HFFc6 (cell line): ENCODE measurements at regions not wholly inside any gene's neighbourhood (a gene's known extent, or its start where the extent isn't known, plus 50 kb on each side); places are given as distances from the start of the nearest gene placed in this dataset.
A peak's percentile ranks its signal among the peaks of the same experiment; 100 is the strongest.

Source experiments
- DNase-seq: peaks from one replicate; pipeline ENCODE4 v3.0.0-alpha.2; 2018
- H3K27ac Mint-ChIP-seq: 2 replicates; pipeline ENCODE4 v1.8.0; 2020; ENCODE audit warnings: mild to moderate bottlenecking, mixed read lengths
- H3K27me3 Mint-ChIP-seq: 2 replicates; pipeline ENCODE4 v1.8.0; 2021; ENCODE audit warnings: mild to moderate bottlenecking, moderate library complexity, mixed read lengths; ENCODE audit not compliant: insufficient read depth
- H3K36me3 Mint-ChIP-seq: 2 replicates; pipeline ENCODE4 v1.8.0; 2021; ENCODE audit warnings: low read depth, mixed read lengths
- H3K4me1 Mint-ChIP-seq: 2 replicates; pipeline ENCODE4 v1.8.0; 2020; ENCODE audit warnings: low read depth, mixed read lengths
- H3K4me3 Mint-ChIP-seq: 2 replicates; pipeline ENCODE4 v1.8.0; 2020; ENCODE audit warnings: mild to moderate bottlenecking, moderate library complexity, mixed read lengths
- H3K9me3 Mint-ChIP-seq: 2 replicates; pipeline ENCODE4 v1.8.0; 2020; ENCODE audit warnings: mild to moderate bottlenecking, mixed read lengths
- CTCF ChIP-seq: fragments of 200-600 bp; sonication (generic); IDR thresholded peaks from 2 replicates; pipeline ENCODE4 v1.5.0; 2021; ENCODE audit warnings: antibody characterized with exemption, mild to moderate bottlenecking

GRCh38 chr14:51525739-51526138 lies 126.0 kb upstream of the FRMD6 start:
- Mint-ChIP-seq H3K36me3 (peaks cover 7% of the 10 kb centered on the region; the same call in 1 of the 2 replicates), H3K27ac (peak overlapping the region; percentile 4; the same call in 1 of the 2 replicates), H3K9me3 (peaks cover 6% of the 10 kb centered on the region; the same call in 1 of the 2 replicates), H3K27me3 (no peaks in the 10 kb centered on the region), H3K4me3 (no peak overlapping the region), H3K4me1 (peaks cover 66% of the 10 kb centered on the region)
- TF ChIP-seq CTCF = no peak
- no peak for DNase-seq

GRCh38 chr14:51527073-51527472 lies 124.6 kb upstream of the FRMD6 start:
- H3K36me3 Mint-ChIP-seq = peaks cover 7% of the 10 kb centered on the region; the same call in 1 of the 2 replicates
- peaks cover 60% of the 10 kb centered on the region for H3K4me1 Mint-ChIP-seq
- peaks cover 6% of the 10 kb centered on the region; the same call in 1 of the 2 replicates for H3K9me3 Mint-ChIP-seq
- H3K27me3 Mint-ChIP-seq = no peaks in the 10 kb centered on the region
- H3K4me3 Mint-ChIP-seq = no peak overlapping the region
- no peak for TF ChIP-seq CTCF
- DNase-seq = peak; percentile 68
- peak overlapping the region; percentile 94 for H3K27ac Mint-ChIP-seq

GRCh38 chr14:51529736-51530135 lies 122.0 kb upstream of the FRMD6 start:
- Mint-ChIP-seq H3K27ac (no peak overlapping the region), H3K27me3 (no peaks in the 10 kb centered on the region), H3K9me3 (peaks cover 6% of the 10 kb centered on the region; the same call in 1 of the 2 replicates), H3K36me3 (peaks cover 10% of the 10 kb centered on the region; the same call in 1 of the 2 replicates), H3K4me1 (peaks cover 70% of the 10 kb centered on the region), H3K4me3 (no peak overlapping the region)
- DNase-seq = no peak
- TF ChIP-seq CTCF = no peak

GRCh38 chr14:51533160-51533559 lies 118.5 kb upstream of the FRMD6 start:
- peaks cover 4% of the 10 kb centered on the region for H3K36me3 Mint-ChIP-seq
- DNase-seq = peak; percentile 98
- H3K4me1 Mint-ChIP-seq = peaks cover 62% of the 10 kb centered on the region
- H3K27ac Mint-ChIP-seq = peak overlapping the region; percentile 94
- H3K4me3 Mint-ChIP-seq = peak overlapping the region; percentile 55
- H3K9me3 Mint-ChIP-seq = no peaks in the 10 kb centered on the region
- H3K27me3 Mint-ChIP-seq = no peaks in the 10 kb centered on the region
- TF ChIP-seq CTCF = no peak

- peaks cover 64% of the 10 kb centered on the region for H3K4me1 Mint-ChIP-seq
- H3K36me3 Mint-ChIP-seq = peaks cover 4% of the 10 kb centered on the region
- TF ChIP-seq CTCF = no peak
- no peaks in the 10 kb centered on the region for H3K27me3 Mint-ChIP-seq
- H3K4me3 Mint-ChIP-seq = peak overlapping the region; percentile 20; the same call in 1 of the 2 replicates
- H3K27ac Mint-ChIP-seq = peak overlapping the region; percentile 94
- DNase-seq = no peak
- no peaks in the 10 kb centered on the region for H3K9me3 Mint-ChIP-seq
Observed at GRCh38 chr14:51533872-51534553, 117.7 kb upstream of the FRMD6 start.
